Upper lobe of right lung (tissue), 1 donor: ENCODE measurements at regions not wholly inside any gene's neighbourhood (a gene's known extent, or its start where the extent isn't known, plus 50 kb on each side); places are given as distances from the start of the nearest gene placed in this dataset.

Experiments
- ATAC-seq: fragments of 200-7000 bp; cut with Tn5 transposase; one replicate; pipeline ENCODE4 v1.9.1; 2020; ENCODE audit warnings: mild to moderate bottlenecking, moderate library complexity
- DNase-seq: peaks from one replicate; pipeline ENCODE4 v3.0.0-alpha.2; 2020
- H3K27ac ChIP-seq: fragments of 200-600 bp; one replicate; pipeline ENCODE4 v1.8.0; 2022
- H3K27me3 ChIP-seq: fragments of 200-600 bp; one replicate; pipeline ENCODE4 v1.8.0; 2022; ENCODE audit warnings: mild to moderate bottlenecking
- H3K36me3 ChIP-seq: fragments of 200-600 bp; one replicate; pipeline ENCODE4 v1.8.0; 2022
- H3K4me1 ChIP-seq: fragments of 200-600 bp; one replicate; pipeline ENCODE4 v1.8.0; 2022
- H3K4me3 ChIP-seq: fragments of 200-600 bp; one replicate; pipeline ENCODE4 v1.8.0; 2022; ENCODE audit warnings: mild to moderate bottlenecking
- H3K9me3 ChIP-seq: fragments of 200-600 bp; one replicate; pipeline ENCODE4 v1.8.0; 2022
- CTCF ChIP-seq: fragments of 200-600 bp; IDR thresholded peaks from one replicate; pipeline ENCODE4 v1.8.0; 2022; ENCODE audit warnings: antibody characterized with exemption
- intact Hi-C: fragments of 100-400 bp; cut with DNase I; formaldehyde crosslinking; loops from one replicate; pipeline ENCODE4 v1.11.0; 2022
- donor health status: DM: no; HTN: yes; CAD: no; lungs with severe emphysema.

- no peak overlapping the region for H3K27ac ChIP-seq
- H3K36me3 ChIP-seq: no peaks in the 10 kb centered on the region
- peak; percentile 57 for ATAC-seq
- no peaks in the 10 kb centered on the region for H3K27me3 ChIP-seq
- no peaks in the 10 kb centered on the region for H3K9me3 ChIP-seq
- intact Hi-C loops: no loop called here
- no peak overlapping the region for H3K4me3 ChIP-seq
- no peak for TF ChIP-seq CTCF
- peaks cover 9% of the 10 kb centered on the region for H3K4me1 ChIP-seq
- DNase-seq: no peak
Measured at GRCh38 chr2:200226451-200227426, 79.8 kb upstream of the SPATS2L start.

- no peak overlapping the region for H3K27ac ChIP-seq
- ATAC-seq (no peak), DNase-seq (no peak)
- no peaks in the 10 kb centered on the region for H3K36me3 ChIP-seq
- H3K4me1 ChIP-seq: peaks cover 9% of the 10 kb centered on the region
- H3K4me3 ChIP-seq: no peak overlapping the region
- TF ChIP-seq CTCF: no peak
- intact Hi-C loops: no loop called here
- no peaks in the 10 kb centered on the region for H3K9me3 ChIP-seq
- no peaks in the 10 kb centered on the region for H3K27me3 ChIP-seq
Measured at GRCh38 chr2:200230716-200231115, 75.8 kb upstream of the SPATS2L start.

- intact Hi-C loops: no loop called here
- no peak for ATAC-seq
- no peaks in the 10 kb centered on the region for H3K9me3 ChIP-seq
Measured at GRCh38 chr2:200235533-200235932, 71.0 kb upstream of the SPATS2L start.

GRCh38 chr2:200239216-200239615, 67.3 kb upstream of the SPATS2L start:
- no peak for TF ChIP-seq CTCF
- Histone ChIP-seq H3K27ac (no peak overlapping the region), H3K36me3 (no peaks in the 10 kb centered on the region), H3K27me3 (no peaks in the 10 kb centered on the region), H3K9me3 (no peaks in the 10 kb centered on the region), H3K4me3 (no peak overlapping the region), H3K4me1 (no peaks in the 10 kb centered on the region)
- intact Hi-C loops: no loop called here
- ATAC-seq (no peak), DNase-seq (no peak)

More at GRCh38 chr2:200235533-200235932, 71.0 kb upstream of the SPATS2L start:
- no peak for DNase-seq
- Histone ChIP-seq H3K27ac (no peak overlapping the region), H3K4me1 (no peaks in the 10 kb centered on the region), H3K36me3 (no peaks in the 10 kb centered on the region), H3K27me3 (no peaks in the 10 kb centered on the region), H3K4me3 (no peak overlapping the region)
- no peak for TF ChIP-seq CTCF

- Histone ChIP-seq H3K9me3 (no peaks in the 10 kb centered on the region), H3K27me3 (no peaks in the 10 kb centered on the region), H3K4me1 (no peaks in the 10 kb centered on the region), H3K4me3 (no peak overlapping the region), H3K36me3 (no peaks in the 10 kb centered on the region), H3K27ac (no peak overlapping the region)
- TF ChIP-seq CTCF: no peak
- intact Hi-C loops: no loop called here
- no peak for DNase-seq
- no peak for ATAC-seq
Measured at GRCh38 chr2:200242570-200242969, 63.9 kb upstream of the SPATS2L start.
